Peyer's patch (tissue), 4 donors: ENCODE measurements at regions not wholly inside any gene's neighbourhood (a gene's known extent, or its start where the extent isn't known, plus 50 kb on each side); places are given as distances from the start of the nearest gene placed in this dataset.

Experiments used
- DNase-seq, 3 donors: peaks; one replicate each; pipeline ENCODE4 v3.0.0-alpha.2; 2017 to 2019
- H3K27ac ChIP-seq, 4 donors: fragments of 200-600 bp; sonication (generic); one replicate each; pipeline ENCODE4 v1.5.1; 2016 to 2019
- H3K27me3 ChIP-seq, 2 donors: fragments of 200-600 bp; sonication (generic); one replicate each; pipeline ENCODE4 v1.5.1; 2019
- H3K36me3 ChIP-seq, 3 donors: fragments of 200-600 bp; sonication (generic); one replicate each; pipeline ENCODE4 v1.5.1; 2016 to 2019
- H3K4me1 ChIP-seq, 4 donors: fragments of 200-600 bp; sonication (generic); one replicate each; pipeline ENCODE4 v1.5.1; 2016 to 2019
- H3K4me3 ChIP-seq, 4 donors: fragments of 200-600 bp; sonication (generic); 1 replicate in 3 of 4; 2 replicates in 1 of 4; pipeline ENCODE4 v1.5.1; 2016 to 2019; ENCODE audit warnings: mild to moderate bottlenecking in 1 of 4
- H3K9me3 ChIP-seq, 4 donors: fragments of 200-600 bp; sonication (generic); one replicate each; pipeline ENCODE4 v1.5.1; 2016 to 2019; ENCODE audit warnings: mild to moderate bottlenecking in 1 of 4
- CTCF ChIP-seq, 6 experiments: fragments of 450-650 bp in 4 of 6; fragments of 200-600 bp in 2 of 6; sonication (generic) in 1 of 6; IDR thresholded peaks; one replicate each; pipeline ENCODE4 v1.5.1; 2017 to 2019; ENCODE audit warnings: antibody characterized with exemption in 6 of 6, mild to moderate bottlenecking in 3 of 6, moderate library complexity in 1 of 6
- POLR2A ChIP-seq, 2 donors: fragments of 450-650 bp; IDR thresholded peaks; one replicate each; pipeline ENCODE4 v1.5.1; 2017; ENCODE audit warnings: antibody characterized with exemption in 2 of 2, mild to moderate bottlenecking in 2 of 2, moderate library complexity in 2 of 2

GRCh38 chr5:3124410-3124809 is 372.9 kb upstream of the IRX2 start:
- H3K4me1 ChIP-seq, result peaks cover 0 to 4% (median 0%) of the 10 kb centered on the region in 4 donors
- TF ChIP-seq CTCF (IDR thresholded peaks at IDR 0.05) (no peak), POLR2A (IDR thresholded peaks at IDR 0.05) (no peak)
- DNase-seq, result no peak
- H3K27me3 ChIP-seq, result no peaks in the 10 kb centered on the region
- no peaks in the 10 kb centered on the region for H3K9me3 ChIP-seq
- no peak overlapping the region for H3K4me3 ChIP-seq
- H3K27ac ChIP-seq, result no peak overlapping the region
- no peaks in the 10 kb centered on the region for H3K36me3 ChIP-seq

GRCh38 chr5:3123763-3124157 is 372.3 kb upstream of the IRX2 start:
- TF ChIP-seq CTCF (IDR thresholded peaks at IDR 0.05), result no peak
- TF ChIP-seq POLR2A (IDR thresholded peaks at IDR 0.05), result no peak
- DNase-seq, result no peak
- H3K36me3 ChIP-seq, result no peaks in the 10 kb centered on the region
- H3K4me3 ChIP-seq, result no peak overlapping the region
- no peaks in the 10 kb centered on the region for H3K27me3 ChIP-seq
- no peak overlapping the region for H3K27ac ChIP-seq
- H3K4me1 ChIP-seq, result peaks cover 0 to 4% (median 0%) of the 10 kb centered on the region in 4 donors
- H3K9me3 ChIP-seq, result no peaks in the 10 kb centered on the region

- Histone ChIP-seq H3K4me3 (no peak overlapping the region), H3K9me3 (no peaks in the 10 kb centered on the region), H3K27ac (no peak overlapping the region), H3K4me1 (peaks cover 0 to 4% (median 0%) of the 10 kb centered on the region in 4 donors), H3K36me3 (no peaks in the 10 kb centered on the region), H3K27me3 (no peaks in the 10 kb centered on the region)
- TF ChIP-seq POLR2A (IDR thresholded peaks at IDR 0.05), result no peak
- DNase-seq, result no peak
These were observed 371.7 kb upstream of the IRX2 start for GRCh38 chr5:3122985-3123762.

- Histone ChIP-seq H3K36me3 (no peaks in the 10 kb centered on the region), H3K9me3 (no peaks in the 10 kb centered on the region), H3K4me1 (peaks cover 0 to 4% (median 0%) of the 10 kb centered on the region in 4 donors), H3K27ac (no peak overlapping the region), H3K27me3 (no peaks in the 10 kb centered on the region), H3K4me3 (no peak overlapping the region)
- TF ChIP-seq POLR2A (IDR thresholded peaks at IDR 0.05) (no peak), CTCF (IDR thresholded peaks at IDR 0.05) (no peak)
- DNase-seq, result no peak
These were observed 370.7 kb upstream of the IRX2 start for GRCh38 chr5:3122216-3122615.

- no peak for DNase-seq
- Histone ChIP-seq H3K4me3 (no peak overlapping the region), H3K27me3 (no peaks in the 10 kb centered on the region), H3K36me3 (no peaks in the 10 kb centered on the region), H3K27ac (no peak overlapping the region), H3K4me1 (peaks cover 0 to 4% (median 0%) of the 10 kb centered on the region in 4 donors), H3K9me3 (no peaks in the 10 kb centered on the region)
- no peak for TF ChIP-seq CTCF (IDR thresholded peaks at IDR 0.05)
- TF ChIP-seq POLR2A (IDR thresholded peaks at IDR 0.05), result no peak
These were observed 370.3 kb upstream of the IRX2 start for GRCh38 chr5:3121813-3122212.

GRCh38 chr5:3120028-3120427 is 368.6 kb upstream of the IRX2 start:
- Histone ChIP-seq H3K36me3 (no peaks in the 10 kb centered on the region), H3K27ac (no peak overlapping the region), H3K27me3 (peaks cover 0 to 4% of the 10 kb centered on the region in 2 donors), H3K4me3 (no peak overlapping the region), H3K4me1 (peaks cover 0 to 4% (median 0%) of the 10 kb centered on the region in 4 donors), H3K9me3 (no peaks in the 10 kb centered on the region)
- no peak for DNase-seq
- no peak for TF ChIP-seq CTCF (IDR thresholded peaks at IDR 0.05)
- no peak for TF ChIP-seq POLR2A (IDR thresholded peaks at IDR 0.05)
